Neural progenitor cell (in vitro differentiated cells): ENCODE measurements at regions not wholly inside any gene's neighbourhood (a gene's known extent, or its start where the extent isn't known, plus 50 kb on each side); places are given as distances from the start of the nearest gene placed in this dataset.

ENCODE experiments used
- EZH2 ChIP-seq: fragments of 200-600 bp; sonication (generic); IDR thresholded peaks from 2 replicates; pipeline ENCODE4 v1.6.1; 2017; ENCODE audit warnings: antibody characterized with exemption, mild to moderate bottlenecking, moderate library complexity
- TF ChIP-seq, protein P1 (sequence below): fragments of 200-600 bp; sonication (generic); IDR thresholded peaks from 2 replicates; pipeline ENCODE4 v1.5.1; 2017; ENCODE audit warnings: antibody characterized with exemption, mild to moderate bottlenecking

DNA sequence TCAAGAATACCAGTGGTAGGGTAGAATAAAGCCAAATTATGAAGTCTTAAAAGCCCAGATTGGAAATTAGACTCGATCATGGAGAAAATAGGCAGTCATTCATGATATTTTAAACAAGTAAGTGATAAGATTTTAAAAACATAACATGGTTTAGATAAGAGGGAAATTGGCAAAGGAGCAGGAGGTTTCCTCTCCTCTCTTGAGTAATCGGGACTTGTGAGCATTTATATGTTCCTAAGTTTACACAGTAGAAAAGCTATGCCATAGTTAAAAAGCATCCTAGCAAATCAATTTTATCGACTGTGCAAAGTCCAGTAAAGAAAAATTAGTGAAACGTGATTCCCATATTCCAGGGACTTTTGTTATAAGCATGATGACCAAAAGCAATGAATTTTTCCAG, 313.2 kb downstream of the AHR start:
- TF ChIP-seq, protein P1, sequence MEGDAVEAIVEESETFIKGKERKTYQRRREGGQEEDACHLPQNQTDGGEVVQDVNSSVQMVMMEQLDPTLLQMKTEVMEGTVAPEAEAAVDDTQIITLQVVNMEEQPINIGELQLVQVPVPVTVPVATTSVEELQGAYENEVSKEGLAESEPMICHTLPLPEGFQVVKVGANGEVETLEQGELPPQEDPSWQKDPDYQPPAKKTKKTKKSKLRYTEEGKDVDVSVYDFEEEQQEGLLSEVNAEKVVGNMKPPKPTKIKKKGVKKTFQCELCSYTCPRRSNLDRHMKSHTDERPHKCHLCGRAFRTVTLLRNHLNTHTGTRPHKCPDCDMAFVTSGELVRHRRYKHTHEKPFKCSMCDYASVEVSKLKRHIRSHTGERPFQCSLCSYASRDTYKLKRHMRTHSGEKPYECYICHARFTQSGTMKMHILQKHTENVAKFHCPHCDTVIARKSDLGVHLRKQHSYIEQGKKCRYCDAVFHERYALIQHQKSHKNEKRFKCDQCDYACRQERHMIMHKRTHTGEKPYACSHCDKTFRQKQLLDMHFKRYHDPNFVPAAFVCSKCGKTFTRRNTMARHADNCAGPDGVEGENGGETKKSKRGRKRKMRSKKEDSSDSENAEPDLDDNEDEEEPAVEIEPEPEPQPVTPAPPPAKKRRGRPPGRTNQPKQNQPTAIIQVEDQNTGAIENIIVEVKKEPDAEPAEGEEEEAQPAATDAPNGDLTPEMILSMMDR: no peak
- TF ChIP-seq EZH2: no peak
